RWPE2 (cell line): ENCODE measurements at regions not wholly inside any gene's neighbourhood (a gene's known extent, or its start where the extent isn't known, plus 50 kb on each side); places are given as distances from the start of the nearest gene placed in this dataset.

Experiments
- ATAC-seq: fragments of 200-7000 bp; cut with Tn5 transposase; 3 replicates; pipeline ENCODE4 v1.9.1; 2021; ENCODE audit warnings: low read depth
- DNase-seq: peaks from one replicate; pipeline ENCODE4 v3.0.0-alpha.2; 2020; ENCODE audit warnings: low spot score
- H3K27ac ChIP-seq: fragments of 450-650 bp; 2 replicates; pipeline ENCODE4 v1.5.1; 2017; ENCODE audit warnings: mild to moderate bottlenecking; ENCODE audit not compliant: poor library complexity, severe bottlenecking
- H3K27me3 ChIP-seq: fragments of 250-450 bp; sonication (Bioruptor Pico); 2 replicates; pipeline ENCODE4 v1.5.1; 2021; ENCODE audit warnings: mild to moderate bottlenecking, moderate library complexity; ENCODE audit not compliant: insufficient read depth, poor library complexity, severe bottlenecking
- H3K36me3 ChIP-seq: fragments of 250-450 bp; sonication (Bioruptor Pico); 2 replicates; pipeline ENCODE4 v1.5.1; 2020; ENCODE audit warnings: low read depth, mild to moderate bottlenecking, moderate library complexity
- H3K4me1 ChIP-seq: fragments of 250-450 bp; sonication (Bioruptor Pico); 2 replicates; pipeline ENCODE4 v1.5.1; 2021; ENCODE audit warnings: mild to moderate bottlenecking, moderate library complexity; ENCODE audit not compliant: insufficient read depth, poor library complexity, severe bottlenecking
- H3K4me3 ChIP-seq: fragments of 250-450 bp; sonication (Bioruptor Pico); 2 replicates; pipeline ENCODE4 v1.5.1; 2021; ENCODE audit warnings: mild to moderate bottlenecking, moderate library complexity; ENCODE audit not compliant: severe bottlenecking
- H3K9me3 ChIP-seq: fragments of 250-450 bp; sonication (Bioruptor Pico); 2 replicates; pipeline ENCODE4 v1.5.1; 2021; ENCODE audit warnings: mild to moderate bottlenecking, moderate library complexity; ENCODE audit not compliant: severe bottlenecking
- CTCF ChIP-seq: fragments of 450-650 bp; IDR thresholded peaks from one replicate; pipeline ENCODE4 v1.5.1; 2017; ENCODE audit warnings: mild to moderate bottlenecking, moderate library complexity; ENCODE audit not compliant: poor library complexity, severe bottlenecking

- no peak overlapping the region for H3K27ac ChIP-seq
- ATAC-seq = no peak
- H3K36me3 ChIP-seq = no peaks in the 10 kb centered on the region
- DNase-seq = no peak
- no peaks in the 10 kb centered on the region for H3K27me3 ChIP-seq
- H3K4me1 ChIP-seq = no peaks in the 10 kb centered on the region
- H3K4me3 ChIP-seq = no peak overlapping the region
- no peaks in the 10 kb centered on the region for H3K9me3 ChIP-seq
- TF ChIP-seq CTCF = no peak
These were observed 62.1 kb upstream of the TCF7L2 start for GRCh38 chr10:112887968-112888367.

GRCh38 chr10:112895292-112895691, 54.8 kb upstream of the TCF7L2 start:
- H3K27ac ChIP-seq = no peak overlapping the region
- no peaks in the 10 kb centered on the region for H3K4me1 ChIP-seq
- H3K36me3 ChIP-seq = no peaks in the 10 kb centered on the region
- DNase-seq = no peak
- no peaks in the 10 kb centered on the region for H3K9me3 ChIP-seq
- no peak for ATAC-seq
- no peak for TF ChIP-seq CTCF
- H3K27me3 ChIP-seq = no peaks in the 10 kb centered on the region
- H3K4me3 ChIP-seq = no peak overlapping the region

- no peaks in the 10 kb centered on the region for H3K27me3 ChIP-seq
- H3K27ac ChIP-seq = no peak overlapping the region
- DNase-seq (no peak), ATAC-seq (no peak)
- no peak for TF ChIP-seq CTCF
- H3K4me1 ChIP-seq = no peaks in the 10 kb centered on the region
- H3K9me3 ChIP-seq = no peaks in the 10 kb centered on the region
- H3K36me3 ChIP-seq = no peaks in the 10 kb centered on the region
- H3K4me3 ChIP-seq = no peak overlapping the region
These were observed 53.8 kb upstream of the TCF7L2 start for GRCh38 chr10:112896273-112896672.

- no peak for TF ChIP-seq CTCF
- H3K4me1 ChIP-seq = no peaks in the 10 kb centered on the region
- ATAC-seq (no peak), DNase-seq (no peak)
- no peaks in the 10 kb centered on the region for H3K9me3 ChIP-seq
- H3K36me3 ChIP-seq = no peaks in the 10 kb centered on the region
- H3K27me3 ChIP-seq = no peaks in the 10 kb centered on the region
- H3K4me3 ChIP-seq = no peak overlapping the region
- no peak overlapping the region for H3K27ac ChIP-seq
These were observed 53.3 kb upstream of the TCF7L2 start for GRCh38 chr10:112896722-112897121.

GRCh38 chr10:112898540-112899390, 51.3 kb upstream of the TCF7L2 start:
- ATAC-seq = no peak

More at GRCh38 chr10:112898540-112899390, 51.3 kb upstream of the TCF7L2 start:
- H3K27me3 ChIP-seq = no peaks in the 10 kb centered on the region
- no peak overlapping the region for H3K27ac ChIP-seq
- no peak for TF ChIP-seq CTCF
- no peak overlapping the region for H3K4me3 ChIP-seq
- no peaks in the 10 kb centered on the region for H3K36me3 ChIP-seq
- H3K9me3 ChIP-seq = no peaks in the 10 kb centered on the region
- DNase-seq = no peak
- no peaks in the 10 kb centered on the region for H3K4me1 ChIP-seq
